ENCODE measurements at regions not wholly inside any gene's neighbourhood (a gene's known extent, or its start where the extent isn't known, plus 50 kb on each side); places are given as distances from the start of the nearest gene placed in this dataset.
"Not testable (repeated sequence)": the region's sequence is repeated elsewhere in the genome, so short reads cannot be mapped to it uniquely, and the experiment has no call there.

DNA sequence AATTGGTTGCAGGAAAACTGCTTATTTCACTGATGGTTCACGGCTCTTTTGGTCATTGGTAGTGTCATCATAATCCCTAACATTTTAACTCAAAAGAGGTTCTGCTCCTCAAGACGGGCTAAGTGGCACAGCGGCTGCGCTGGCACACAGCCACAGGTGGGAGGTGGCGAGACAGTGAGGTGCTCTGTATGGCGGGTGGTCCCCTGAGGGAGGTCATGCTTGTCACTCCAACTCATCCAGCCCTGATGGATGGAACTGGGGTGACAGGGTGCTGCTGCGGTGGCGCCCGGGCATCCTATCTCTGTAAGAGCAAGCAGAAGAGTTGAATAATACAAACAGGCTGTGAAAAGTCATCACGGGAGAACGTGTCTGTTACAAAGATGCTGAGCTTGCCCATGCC, 370.2 kb downstream of the SFMBT2 start:
- Histone ChIP-seq H4K91ac (ENCODE audit: low read depth, low read length, poor library complexity) (no peak overlapping the region), H3K9me3 (replicated peaks in 1 of 2; ENCODE audit: control insufficient read depth in 2 of 2, insufficient read depth in 1 of 2, low read depth in 1 of 2, low read length in 2 of 2) (no peaks in the 10 kb centered on the region), H3K9ac (ENCODE audit: low read depth, low read length, poor library complexity) (no peak overlapping the region), H2BK15ac (ENCODE audit: low read length) (no peak overlapping the region), H3K27me3 (ENCODE audit: control insufficient read depth in 3 of 3, insufficient read depth in 3 of 3, low read depth in 1 of 3, low read length in 3 of 3) (peaks cover 0 to 2% (median 0%) of the 10 kb centered on the region in 3 experiments), H2BK5ac (ENCODE audit: low read length) (no peak overlapping the region), H2AK5ac (ENCODE audit: low read depth, low read length) (no peak overlapping the region), H3K4me2 (ENCODE audit: insufficient read depth, low read length, poor library complexity, severe bottlenecking) (no peak overlapping the region), H2AFZ (ENCODE audit: low read length) (no peak overlapping the region), H3K18ac (ENCODE audit: low read length) (peak overlapping the region; percentile 40), H3K79me1 (ENCODE audit: low read depth, low read length) (peaks cover 2% of the 10 kb centered on the region), H2BK120ac (ENCODE audit: low read depth, low read length) (no peak overlapping the region), H3K27ac (replicated peaks; ENCODE audit: low read length) (no peak overlapping the region), H3K4me3 (ENCODE audit: low read length in 2 of 2) (no peak overlapping the region), H4K8ac (ENCODE audit: low read depth, low read length) (no peak overlapping the region), H3K14ac (ENCODE audit: low read length) (no peak overlapping the region), H3K36me3 (replicated peaks in 1 of 2; ENCODE audit: control insufficient read depth in 2 of 2, insufficient read depth in 2 of 2, low read length in 2 of 2) (no peaks in the 10 kb centered on the region), H2BK12ac (ENCODE audit: low read length) (no peak overlapping the region), H3K23ac (ENCODE audit: low read depth, low read length, poor library complexity) (no peak overlapping the region), H3K4ac (ENCODE audit: low read length) (no peak overlapping the region), H3K4me1 (ENCODE audit: control insufficient read depth in 2 of 2, insufficient read depth in 1 of 2, low read depth in 1 of 2, low read length in 2 of 2) (no peaks in the 10 kb centered on the region)
- DNase-seq (ENCODE audit: low spot score), result no peak
- WGBS, 2 donors (ENCODE audit: extremely low coverage in 2 of 2, insufficient read length in 2 of 2, insufficient replicate concordance in 1 of 2), result no CpG with 5 or more reads among the region's 11 CpGs

DNA sequence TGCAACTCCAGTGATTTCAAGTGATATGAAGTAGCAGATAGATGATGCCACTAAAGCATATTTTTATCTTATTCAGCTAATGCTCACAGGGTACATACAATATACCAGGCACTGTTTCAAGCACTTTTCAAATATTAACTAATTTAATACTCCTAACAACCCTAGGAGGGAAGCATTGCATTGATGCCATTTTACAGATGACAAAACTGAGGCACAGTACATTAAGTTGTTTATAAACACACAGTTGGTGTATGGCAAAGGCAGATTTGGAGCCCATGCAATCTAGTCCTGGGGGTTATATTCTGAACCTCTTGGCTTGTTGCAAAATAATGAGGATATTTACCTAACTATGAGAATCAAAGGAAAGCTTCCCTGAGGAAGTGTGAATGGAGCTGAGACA, 371.0 kb downstream of the SFMBT2 start:
- Histone ChIP-seq H3K4me3 (ENCODE audit: low read length in 2 of 2) (no peak overlapping the region), H3K9me3 (replicated peaks in 1 of 2; ENCODE audit: control insufficient read depth in 2 of 2, insufficient read depth in 1 of 2, low read depth in 1 of 2, low read length in 2 of 2) (no peaks in the 10 kb centered on the region), H3K36me3 (replicated peaks in 1 of 2; ENCODE audit: control insufficient read depth in 2 of 2, insufficient read depth in 2 of 2, low read length in 2 of 2) (no peaks in the 10 kb centered on the region), H2AFZ (ENCODE audit: low read length) (no peak overlapping the region), H2BK120ac (ENCODE audit: low read depth, low read length) (no peak overlapping the region), H3K27me3 (ENCODE audit: control insufficient read depth in 3 of 3, insufficient read depth in 3 of 3, low read depth in 1 of 3, low read length in 3 of 3) (peaks cover 0 to 2% (median 0%) of the 10 kb centered on the region in 3 experiments), H3K4ac (ENCODE audit: low read length) (no peak overlapping the region), H3K9ac (ENCODE audit: low read depth, low read length, poor library complexity) (no peak overlapping the region), H3K79me1 (ENCODE audit: low read depth, low read length) (peaks cover 2% of the 10 kb centered on the region), H2BK12ac (ENCODE audit: low read length) (no peak overlapping the region), H2BK5ac (ENCODE audit: low read length) (no peak overlapping the region), H3K14ac (ENCODE audit: low read length) (no peak overlapping the region), H3K27ac (replicated peaks; ENCODE audit: low read length) (no peak overlapping the region), H2AK5ac (ENCODE audit: low read depth, low read length) (no peak overlapping the region), H4K91ac (ENCODE audit: low read depth, low read length, poor library complexity) (no peak overlapping the region), H3K4me2 (ENCODE audit: insufficient read depth, low read length, poor library complexity, severe bottlenecking) (no peak overlapping the region), H4K8ac (ENCODE audit: low read depth, low read length) (no peak overlapping the region), H3K23ac (ENCODE audit: low read depth, low read length, poor library complexity) (no peak overlapping the region), H3K18ac (ENCODE audit: low read length) (no peak overlapping the region), H3K4me1 (ENCODE audit: control insufficient read depth in 2 of 2, insufficient read depth in 1 of 2, low read depth in 1 of 2, low read length in 2 of 2) (no peaks in the 10 kb centered on the region), H2BK15ac (ENCODE audit: low read length) (no peak overlapping the region)
- DNase-seq (ENCODE audit: low spot score), result no peak

DNA sequence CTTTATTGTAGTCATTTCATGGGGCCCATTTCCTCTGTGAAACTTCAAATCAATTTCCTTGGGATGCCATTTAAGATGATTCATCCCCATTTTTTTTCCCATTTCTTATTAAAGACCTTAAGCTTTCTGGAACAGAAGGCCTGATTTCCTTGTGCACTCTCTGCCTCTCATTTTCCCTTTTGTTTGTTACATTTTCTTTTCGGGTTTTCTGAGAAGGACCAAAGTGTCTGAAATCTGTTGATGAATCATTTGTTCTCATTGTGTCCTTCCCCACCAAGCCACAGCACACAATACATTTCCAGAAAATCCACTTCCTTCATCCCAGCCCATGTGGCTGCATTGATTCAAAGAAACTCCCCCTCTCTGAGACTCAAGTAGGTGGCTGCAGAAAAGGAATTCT, 372.4 kb downstream of the SFMBT2 start:
- H3K4me1 ChIP-seq (ENCODE audit: control insufficient read depth in 2 of 2, insufficient read depth in 1 of 2, low read depth in 1 of 2, low read length in 2 of 2), result no peaks in the 10 kb centered on the region
- H3K23ac ChIP-seq (ENCODE audit: low read depth, low read length, poor library complexity), result no peak overlapping the region
- H2BK5ac ChIP-seq (ENCODE audit: low read length), result no peak overlapping the region
- WGBS, 2 donors (ENCODE audit: extremely low coverage in 2 of 2, insufficient read length in 2 of 2, insufficient replicate concordance in 1 of 2), result no CpG with 5 or more reads among the region's 1 CpG
- H3K4me2 ChIP-seq (ENCODE audit: insufficient read depth, low read length, poor library complexity, severe bottlenecking), result no peak overlapping the region
- DNase-seq (ENCODE audit: low spot score), result no peak
- H3K79me1 ChIP-seq (ENCODE audit: low read depth, low read length), result peaks cover 2% of the 10 kb centered on the region
- no peak overlapping the region for H3K4me3 ChIP-seq (ENCODE audit: low read length in 2 of 2)
- peaks cover 0 to 2% (median 0%) of the 10 kb centered on the region in 3 experiments for H3K27me3 ChIP-seq (ENCODE audit: control insufficient read depth in 3 of 3, insufficient read depth in 3 of 3, low read depth in 1 of 3, low read length in 3 of 3)
- no peak overlapping the region for H4K8ac ChIP-seq (ENCODE audit: low read depth, low read length)
- no peak overlapping the region for H2AK5ac ChIP-seq (ENCODE audit: low read depth, low read length)
- no peak overlapping the region for H2BK12ac ChIP-seq (ENCODE audit: low read length)
- no peak overlapping the region for H2BK120ac ChIP-seq (ENCODE audit: low read depth, low read length)
- H3K18ac ChIP-seq (ENCODE audit: low read length), result no peak overlapping the region
- no peak overlapping the region for H3K9ac ChIP-seq (ENCODE audit: low read depth, low read length, poor library complexity)
- H4K91ac ChIP-seq (ENCODE audit: low read depth, low read length, poor library complexity), result no peak overlapping the region
- no peak overlapping the region for H2AFZ ChIP-seq (ENCODE audit: low read length)
- no peak overlapping the region for H3K4ac ChIP-seq (ENCODE audit: low read length)
- no peak overlapping the region for H3K27ac ChIP-seq (replicated peaks; ENCODE audit: low read length)
- H2BK15ac ChIP-seq (ENCODE audit: low read length), result no peak overlapping the region
- H3K14ac ChIP-seq (ENCODE audit: low read length), result no peak overlapping the region
- H3K9me3 ChIP-seq (replicated peaks in 1 of 2; ENCODE audit: control insufficient read depth in 2 of 2, insufficient read depth in 1 of 2, low read depth in 1 of 2, low read length in 2 of 2), result no peaks in the 10 kb centered on the region
- H3K36me3 ChIP-seq (replicated peaks in 1 of 2; ENCODE audit: control insufficient read depth in 2 of 2, insufficient read depth in 2 of 2, low read length in 2 of 2), result no peaks in the 10 kb centered on the region

DNA sequence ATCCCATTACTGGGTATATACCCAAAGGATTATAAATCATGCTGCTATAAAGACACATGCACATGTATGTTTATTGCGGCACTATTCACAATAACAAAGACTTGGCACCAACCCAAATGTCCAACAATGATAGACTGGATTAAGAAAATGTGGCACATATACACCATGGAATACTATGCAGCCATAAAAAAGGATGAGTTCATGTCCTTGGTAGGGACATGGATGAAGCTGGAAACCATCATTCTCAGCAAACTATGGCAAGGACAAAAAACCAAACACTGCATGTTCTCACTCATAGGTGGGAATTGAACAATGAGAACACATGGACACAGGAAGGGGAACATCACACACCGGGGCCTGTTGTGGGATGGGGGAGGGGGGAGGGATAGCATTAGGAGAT, 373.4 kb downstream of the SFMBT2 start:
- H3K18ac ChIP-seq (ENCODE audit: low read length); H2AFZ ChIP-seq (ENCODE audit: low read length); H2AK5ac ChIP-seq (ENCODE audit: low read depth, low read length); H3K4me1 ChIP-seq (ENCODE audit: control insufficient read depth in 2 of 2, insufficient read depth in 1 of 2, low read depth in 1 of 2, low read length in 2 of 2); H4K8ac ChIP-seq (ENCODE audit: low read depth, low read length); DNase-seq (ENCODE audit: low spot score); H3K4me3 ChIP-seq (ENCODE audit: low read length in 2 of 2); H3K27me3 ChIP-seq (ENCODE audit: control insufficient read depth in 3 of 3, insufficient read depth in 3 of 3, low read depth in 1 of 3, low read length in 3 of 3); H3K27ac ChIP-seq (replicated peaks; ENCODE audit: low read length); H3K79me1 ChIP-seq (ENCODE audit: low read depth, low read length); H3K4ac ChIP-seq (ENCODE audit: low read length); H4K91ac ChIP-seq (ENCODE audit: low read depth, low read length, poor library complexity); H3K4me2 ChIP-seq (ENCODE audit: insufficient read depth, low read length, poor library complexity, severe bottlenecking); H2BK5ac ChIP-seq (ENCODE audit: low read length); H3K9ac ChIP-seq (ENCODE audit: low read depth, low read length, poor library complexity); H2BK120ac ChIP-seq (ENCODE audit: low read depth, low read length); H2BK12ac ChIP-seq (ENCODE audit: low read length); H3K36me3 ChIP-seq (replicated peaks in 1 of 2; ENCODE audit: control insufficient read depth in 2 of 2, insufficient read depth in 2 of 2, low read length in 2 of 2); H3K14ac ChIP-seq (ENCODE audit: low read length); H3K23ac ChIP-seq (ENCODE audit: low read depth, low read length, poor library complexity); H3K9me3 ChIP-seq (replicated peaks in 1 of 2; ENCODE audit: control insufficient read depth in 2 of 2, insufficient read depth in 1 of 2, low read depth in 1 of 2, low read length in 2 of 2); H2BK15ac ChIP-seq (ENCODE audit: low read length): not testable (repeated sequence)
- no CpG with 5 or more reads among the region's 2 CpGs for WGBS, 2 donors (ENCODE audit: extremely low coverage in 2 of 2, insufficient read length in 2 of 2, insufficient replicate concordance in 1 of 2)

Measured in neuronal stem cell (in vitro differentiated cells).